ENCODE measurements at regions not wholly inside any gene's neighbourhood (a gene's known extent, or its start where the extent isn't known, plus 50 kb on each side); places are given as distances from the start of the nearest gene placed in this dataset.

- no peak for TF ChIP-seq CTCF (IDR thresholded peaks at IDR 0.05)
- no peak for TF ChIP-seq POLR2A (IDR thresholded peaks at IDR 0.05)
Observed at GRCh38 chr12:40511341-40511740, 180.9 kb upstream of the CNTN1 start.
